ENCODE measurements at regions not wholly inside any gene's neighbourhood (a gene's known extent, or its start where the extent isn't known, plus 50 kb on each side); places are given as distances from the start of the nearest gene placed in this dataset.
"Not testable (repeated sequence)": the region's sequence is repeated elsewhere in the genome, so short reads cannot be mapped to it uniquely, and the experiment has no call there.

DNA sequence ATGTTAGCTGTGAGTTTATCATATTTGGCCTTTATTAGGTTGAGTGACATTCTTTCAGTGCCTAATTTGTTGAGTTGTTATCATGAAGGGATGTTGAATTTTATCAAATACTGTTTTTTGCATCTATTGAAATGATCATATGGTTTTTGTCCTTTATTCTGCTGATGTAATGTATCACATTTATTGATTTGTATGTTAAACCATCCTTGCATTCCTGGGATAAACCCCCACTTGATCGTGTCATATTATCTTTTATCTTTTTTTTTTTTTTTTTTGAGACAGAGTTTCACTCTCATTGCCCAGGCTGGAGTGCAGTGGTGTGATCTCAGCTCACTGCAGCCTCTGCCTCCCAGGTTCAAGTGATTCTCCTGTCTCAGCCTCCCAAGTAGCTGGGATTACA, 51.9 kb upstream of the MFGE8 start:
- POLR2A ChIA-PET; CTCF ChIA-PET; H3K4me3 ChIP-seq (ENCODE audit: low read depth, low read length); DNase-seq (ENCODE audit: low read depth, low spot score): not testable (repeated sequence)

DNA sequence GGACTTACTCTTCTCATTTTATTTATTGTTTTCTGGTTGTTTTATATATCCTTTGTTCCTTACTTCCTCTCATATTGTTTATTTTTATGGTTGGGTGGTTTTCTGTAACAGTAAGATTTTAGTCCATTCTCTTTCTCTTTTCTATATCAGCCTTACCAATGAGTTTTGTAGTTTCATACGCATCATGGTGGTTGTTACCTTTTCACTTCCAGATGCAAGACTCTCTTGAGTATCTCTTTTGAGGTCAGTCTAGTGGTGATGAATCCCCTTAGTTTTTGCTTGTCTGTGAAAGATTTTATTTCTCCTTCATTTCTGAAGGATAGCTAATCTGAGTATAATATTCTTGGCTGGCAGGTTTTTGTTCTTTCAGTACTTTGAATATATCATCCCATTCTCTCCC, 57.1 kb upstream of the MFGE8 start:
- DNase-seq (ENCODE audit: low read depth, low spot score): no peak
- TF ChIP-seq, protein P1, sequence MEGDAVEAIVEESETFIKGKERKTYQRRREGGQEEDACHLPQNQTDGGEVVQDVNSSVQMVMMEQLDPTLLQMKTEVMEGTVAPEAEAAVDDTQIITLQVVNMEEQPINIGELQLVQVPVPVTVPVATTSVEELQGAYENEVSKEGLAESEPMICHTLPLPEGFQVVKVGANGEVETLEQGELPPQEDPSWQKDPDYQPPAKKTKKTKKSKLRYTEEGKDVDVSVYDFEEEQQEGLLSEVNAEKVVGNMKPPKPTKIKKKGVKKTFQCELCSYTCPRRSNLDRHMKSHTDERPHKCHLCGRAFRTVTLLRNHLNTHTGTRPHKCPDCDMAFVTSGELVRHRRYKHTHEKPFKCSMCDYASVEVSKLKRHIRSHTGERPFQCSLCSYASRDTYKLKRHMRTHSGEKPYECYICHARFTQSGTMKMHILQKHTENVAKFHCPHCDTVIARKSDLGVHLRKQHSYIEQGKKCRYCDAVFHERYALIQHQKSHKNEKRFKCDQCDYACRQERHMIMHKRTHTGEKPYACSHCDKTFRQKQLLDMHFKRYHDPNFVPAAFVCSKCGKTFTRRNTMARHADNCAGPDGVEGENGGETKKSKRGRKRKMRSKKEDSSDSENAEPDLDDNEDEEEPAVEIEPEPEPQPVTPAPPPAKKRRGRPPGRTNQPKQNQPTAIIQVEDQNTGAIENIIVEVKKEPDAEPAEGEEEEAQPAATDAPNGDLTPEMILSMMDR (IDR thresholded peaks at IDR 0.05; ENCODE audit: insufficient read depth, low read length, missing control alignments): no peak
- H3K4me3 ChIP-seq (ENCODE audit: low read depth, low read length): no peak overlapping the region
- ChIA-PET POLR2A (no interaction called here), CTCF (interaction anchor here (1.1 kb wide), 1 partner anchor 49 kb away, joined by 3 read pairs; no protein-coding TSS in a partner anchor)

DNA sequence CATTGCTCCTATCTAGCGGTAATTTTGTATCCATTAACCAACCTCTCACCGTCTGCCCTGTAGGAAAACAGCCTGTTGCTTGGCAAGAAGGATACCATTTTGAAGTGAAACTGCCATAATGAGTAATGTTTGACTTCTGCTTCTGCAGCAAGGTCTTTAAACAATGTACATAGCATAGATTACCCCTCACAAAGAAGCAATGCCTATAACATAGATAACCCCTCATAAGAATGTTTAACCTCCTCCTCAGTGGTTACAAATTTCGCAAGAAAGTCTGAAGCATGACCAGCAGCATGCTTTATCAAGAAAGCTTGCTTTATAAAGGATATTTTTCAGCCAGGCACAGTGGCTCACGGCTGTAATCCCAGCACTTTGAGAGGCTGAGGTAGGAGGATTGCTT, 61.2 kb upstream of the MFGE8 start:
- POLR2A ChIA-PET: no interaction called here
- no peak for DNase-seq (ENCODE audit: low read depth, low spot score)
- no peak overlapping the region for H3K4me3 ChIP-seq (ENCODE audit: low read depth, low read length)
- CTCF ChIA-PET: no interaction called here
- TF ChIP-seq, protein P1 (IDR thresholded peaks at IDR 0.05; ENCODE audit: insufficient read depth, low read length, missing control alignments): no peak

DNA sequence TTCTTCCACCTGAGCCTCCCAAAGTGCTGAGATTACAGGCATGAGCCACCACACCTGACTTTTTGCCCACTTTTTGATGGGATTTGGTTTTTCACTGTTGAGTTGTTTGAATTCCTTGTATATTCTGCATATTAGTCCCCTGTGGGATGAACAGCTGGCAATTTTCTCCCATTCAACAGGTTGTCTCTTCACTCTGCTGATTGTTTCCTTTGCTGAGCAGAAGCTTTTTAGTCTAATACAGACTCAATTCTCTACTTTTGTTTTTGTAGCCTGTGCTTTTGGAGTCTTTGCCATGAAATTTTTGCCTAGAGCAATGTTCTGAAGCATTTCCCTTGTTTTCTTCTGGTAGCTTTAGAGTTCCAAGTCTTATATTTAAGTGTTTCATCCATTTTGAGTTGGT, 62.7 kb upstream of the MFGE8 start:
- no peak overlapping the region for H3K4me3 ChIP-seq (ENCODE audit: low read depth, low read length)
- ChIA-PET POLR2A (interaction anchor here (1.0 kb wide), 1 partner anchor 55 kb away, joined by 5 read pairs; no protein-coding TSS in a partner anchor), CTCF (no interaction called here)
- TF ChIP-seq, protein P1 (IDR thresholded peaks at IDR 0.05; ENCODE audit: insufficient read depth, low read length, missing control alignments): no peak
- DNase-seq (ENCODE audit: low read depth, low spot score): no peak

DNA sequence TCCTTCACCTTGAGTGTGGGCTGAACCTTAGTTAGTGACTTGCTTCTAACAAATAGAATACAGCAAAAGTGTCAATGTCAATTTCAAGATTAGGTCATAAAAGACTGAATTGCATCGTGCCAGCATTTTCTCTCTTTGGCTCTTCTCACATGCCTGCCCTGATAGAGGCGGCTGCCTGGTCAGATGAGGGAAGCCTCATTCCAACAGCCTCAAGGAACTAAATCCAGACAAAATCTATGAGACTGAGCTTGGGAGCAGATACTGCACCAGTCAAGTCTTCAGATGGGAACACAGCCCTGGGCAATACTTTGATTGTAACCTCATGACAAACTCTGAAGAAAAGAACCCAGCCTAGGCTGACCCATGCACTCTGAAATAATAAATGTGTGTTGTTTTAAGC, 63.5 kb upstream of the MFGE8 start:
- DNase-seq (ENCODE audit: low read depth, low spot score): no peak
- H3K4me3 ChIP-seq (ENCODE audit: low read depth, low read length): no peak overlapping the region
- ChIA-PET POLR2A (no interaction called here), CTCF (no interaction called here)
- TF ChIP-seq, protein P1 (IDR thresholded peaks at IDR 0.05; ENCODE audit: insufficient read depth, low read length, missing control alignments): no peak

DNA sequence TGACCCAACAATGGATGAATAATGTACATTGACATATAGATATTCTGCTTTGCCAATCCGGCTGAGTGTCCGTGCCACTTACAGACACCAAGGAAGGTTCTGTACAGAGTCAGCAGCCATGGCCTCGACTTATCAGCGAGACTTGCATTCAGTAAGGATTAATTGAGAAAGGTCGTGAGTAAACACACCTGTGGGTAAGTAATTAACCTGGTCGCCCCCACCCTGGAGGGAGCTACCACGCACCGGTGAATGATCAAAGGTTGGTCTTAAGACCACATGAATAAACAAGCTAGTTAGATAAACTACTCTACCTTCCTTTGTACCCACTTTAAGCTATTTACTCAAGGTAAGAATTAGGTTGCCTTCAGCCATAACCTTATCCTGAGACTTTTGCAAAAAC, 66.5 kb upstream of the MFGE8 start:
- no peak for DNase-seq (ENCODE audit: low read depth, low spot score)
- TF ChIP-seq, protein P1 (IDR thresholded peaks at IDR 0.05; ENCODE audit: insufficient read depth, low read length, missing control alignments): no peak
- ChIA-PET POLR2A (no interaction called here), CTCF (interaction anchor here (2.0 kb wide), 1 partner anchor 75 kb away, joined by 6 read pairs; no protein-coding TSS in a partner anchor)
- H3K4me3 ChIP-seq (ENCODE audit: low read depth, low read length): no peak overlapping the region

DNA sequence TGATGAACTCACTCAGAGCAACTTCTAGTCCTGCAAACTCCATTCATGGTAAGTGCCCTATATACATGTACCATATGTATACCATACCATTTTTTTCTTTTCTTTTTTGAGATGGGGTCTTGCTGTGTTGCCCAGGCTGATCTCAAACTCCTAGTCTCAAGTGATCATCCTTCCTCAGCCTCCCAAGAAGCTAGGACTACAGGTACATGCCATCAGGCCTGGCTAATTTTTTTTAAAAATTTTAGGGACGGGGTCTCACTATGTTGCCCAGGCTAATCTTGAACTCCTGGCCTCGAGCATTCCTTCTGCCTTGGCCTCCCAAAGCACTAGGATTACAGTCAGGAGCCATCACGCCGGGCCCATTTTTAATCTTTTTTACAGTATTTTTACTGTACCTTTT, 67.3 kb upstream of the MFGE8 start:
- POLR2A ChIA-PET: no interaction called here
- CTCF ChIA-PET: interaction anchor here (1.2 to 1.6 kb wide), 2 partner anchors 9 to 191 kb away, joined by 3 to 5 read pairs; no protein-coding TSS in a partner anchor
- TF ChIP-seq, protein P1 (IDR thresholded peaks at IDR 0.05; ENCODE audit: insufficient read depth, low read length, missing control alignments): no peak
- H3K4me3 ChIP-seq (ENCODE audit: low read depth, low read length): no peak overlapping the region
- no peak for DNase-seq (ENCODE audit: low read depth, low spot score)

All from AG04449 (cell line).